ENCODE measurements at regions not wholly inside any gene's neighbourhood (a gene's known extent, or its start where the extent isn't known, plus 50 kb on each side); places are given as distances from the start of the nearest gene placed in this dataset.

DNA sequence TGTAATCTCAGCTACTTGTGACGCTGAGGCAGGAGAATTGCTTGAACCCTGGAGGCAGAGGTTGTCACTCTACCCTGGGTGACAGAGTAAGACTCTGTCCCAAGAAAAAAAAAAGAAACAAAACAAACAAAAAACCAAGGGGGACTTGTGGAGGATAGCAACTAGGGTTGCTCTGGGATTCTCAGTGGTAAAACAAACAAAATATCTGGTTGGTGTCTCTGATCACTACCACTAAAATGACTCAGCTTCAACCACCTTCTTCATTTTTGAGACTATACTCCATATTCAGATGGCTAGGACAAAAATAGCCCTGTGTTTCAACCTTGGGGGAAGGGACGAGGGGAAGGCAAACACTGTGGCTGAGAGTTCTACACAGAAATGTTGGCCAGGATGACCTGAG is 110.3 kb downstream of the ARRDC3 start:
- no peak for TF ChIP-seq EZH2 (IDR thresholded peaks at IDR 0.05; ENCODE audit: borderline replicate concordance, insufficient read depth, low read depth, low read length, poor library complexity, severe bottlenecking)
- TF ChIP-seq, protein P1, sequence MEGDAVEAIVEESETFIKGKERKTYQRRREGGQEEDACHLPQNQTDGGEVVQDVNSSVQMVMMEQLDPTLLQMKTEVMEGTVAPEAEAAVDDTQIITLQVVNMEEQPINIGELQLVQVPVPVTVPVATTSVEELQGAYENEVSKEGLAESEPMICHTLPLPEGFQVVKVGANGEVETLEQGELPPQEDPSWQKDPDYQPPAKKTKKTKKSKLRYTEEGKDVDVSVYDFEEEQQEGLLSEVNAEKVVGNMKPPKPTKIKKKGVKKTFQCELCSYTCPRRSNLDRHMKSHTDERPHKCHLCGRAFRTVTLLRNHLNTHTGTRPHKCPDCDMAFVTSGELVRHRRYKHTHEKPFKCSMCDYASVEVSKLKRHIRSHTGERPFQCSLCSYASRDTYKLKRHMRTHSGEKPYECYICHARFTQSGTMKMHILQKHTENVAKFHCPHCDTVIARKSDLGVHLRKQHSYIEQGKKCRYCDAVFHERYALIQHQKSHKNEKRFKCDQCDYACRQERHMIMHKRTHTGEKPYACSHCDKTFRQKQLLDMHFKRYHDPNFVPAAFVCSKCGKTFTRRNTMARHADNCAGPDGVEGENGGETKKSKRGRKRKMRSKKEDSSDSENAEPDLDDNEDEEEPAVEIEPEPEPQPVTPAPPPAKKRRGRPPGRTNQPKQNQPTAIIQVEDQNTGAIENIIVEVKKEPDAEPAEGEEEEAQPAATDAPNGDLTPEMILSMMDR (IDR thresholded peaks at IDR 0.05): no peak
